ENCODE measurements at regions not wholly inside any gene's neighbourhood (a gene's known extent, or its start where the extent isn't known, plus 50 kb on each side); places are given as distances from the start of the nearest gene placed in this dataset.

DNA sequence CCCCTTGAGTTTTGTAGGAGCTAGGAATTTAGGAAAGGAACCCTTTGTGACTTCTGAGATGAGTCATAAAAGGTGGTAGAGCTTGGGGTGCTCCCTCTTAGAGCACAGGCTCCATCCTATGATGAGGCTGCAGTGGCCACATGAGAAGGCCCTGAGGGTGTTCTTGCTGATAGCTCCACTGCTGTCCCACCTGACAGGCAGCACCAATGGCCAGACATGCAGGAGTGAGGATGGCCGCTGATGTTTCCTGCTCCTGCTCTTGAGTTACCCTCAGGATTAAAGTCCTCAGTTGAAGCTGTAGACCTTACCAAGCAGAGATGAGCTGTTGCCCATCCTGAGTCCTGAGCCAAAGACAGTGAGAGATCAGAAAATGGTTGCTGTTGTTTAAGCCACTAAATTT, 512.1 kb downstream of the CDH26 start:
- Mint-ChIP-seq H3K36me3 (ENCODE audit: low read depth, unreplicated experiment) (no peaks in the 10 kb centered on the region), H3K4me1 (ENCODE audit: low read depth, unreplicated experiment) (no peaks in the 10 kb centered on the region), H3K27ac (ENCODE audit: unreplicated experiment) (no peak overlapping the region), H3K9me3 (ENCODE audit: unreplicated experiment) (no peaks in the 10 kb centered on the region), H3K27me3 (ENCODE audit: low read depth, unreplicated experiment) (peaks cover 13% of the 10 kb centered on the region), H3K4me3 (ENCODE audit: unreplicated experiment) (no peak overlapping the region)
- Histone ChIP-seq H2AFZ (ENCODE audit: low read depth, low read length) (no peak overlapping the region), H4K20me1 (ENCODE audit: insufficient read depth, low read length) (no peaks in the 10 kb centered on the region), H3K4me3 (ENCODE audit: insufficient read depth, low read depth, low read length) (no peak overlapping the region), H3K27me3 (ENCODE audit: insufficient read depth, low read length) (no peaks in the 10 kb centered on the region), H3K4me1 (ENCODE audit: insufficient read depth, low read length) (no peaks in the 10 kb centered on the region), H3K9me3 (ENCODE audit: insufficient read depth, low read depth, low read length) (no peaks in the 10 kb centered on the region), H3K27ac (ENCODE audit: low read depth, low read length) (no peak overlapping the region), H3K79me2 (ENCODE audit: insufficient read depth, low read length) (no peaks in the 10 kb centered on the region), H3K9ac (ENCODE audit: low read length) (no peak overlapping the region), H3K4me2 (ENCODE audit: low read length) (no peak overlapping the region), H3K36me3 (ENCODE audit: insufficient read depth, low read length) (no peaks in the 10 kb centered on the region)
- DNase-seq (ENCODE audit: low read depth) (no peak), FAIRE-seq (no peak)
- TF ChIP-seq EZH2 (IDR thresholded peaks at IDR 0.05; ENCODE audit: insufficient read depth, low read length), result no peak
- TF ChIP-seq, protein P1, sequence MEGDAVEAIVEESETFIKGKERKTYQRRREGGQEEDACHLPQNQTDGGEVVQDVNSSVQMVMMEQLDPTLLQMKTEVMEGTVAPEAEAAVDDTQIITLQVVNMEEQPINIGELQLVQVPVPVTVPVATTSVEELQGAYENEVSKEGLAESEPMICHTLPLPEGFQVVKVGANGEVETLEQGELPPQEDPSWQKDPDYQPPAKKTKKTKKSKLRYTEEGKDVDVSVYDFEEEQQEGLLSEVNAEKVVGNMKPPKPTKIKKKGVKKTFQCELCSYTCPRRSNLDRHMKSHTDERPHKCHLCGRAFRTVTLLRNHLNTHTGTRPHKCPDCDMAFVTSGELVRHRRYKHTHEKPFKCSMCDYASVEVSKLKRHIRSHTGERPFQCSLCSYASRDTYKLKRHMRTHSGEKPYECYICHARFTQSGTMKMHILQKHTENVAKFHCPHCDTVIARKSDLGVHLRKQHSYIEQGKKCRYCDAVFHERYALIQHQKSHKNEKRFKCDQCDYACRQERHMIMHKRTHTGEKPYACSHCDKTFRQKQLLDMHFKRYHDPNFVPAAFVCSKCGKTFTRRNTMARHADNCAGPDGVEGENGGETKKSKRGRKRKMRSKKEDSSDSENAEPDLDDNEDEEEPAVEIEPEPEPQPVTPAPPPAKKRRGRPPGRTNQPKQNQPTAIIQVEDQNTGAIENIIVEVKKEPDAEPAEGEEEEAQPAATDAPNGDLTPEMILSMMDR (IDR thresholded peaks at IDR 0.05; ENCODE audit: insufficient read depth, low read depth, low read length), result no peak

DNA sequence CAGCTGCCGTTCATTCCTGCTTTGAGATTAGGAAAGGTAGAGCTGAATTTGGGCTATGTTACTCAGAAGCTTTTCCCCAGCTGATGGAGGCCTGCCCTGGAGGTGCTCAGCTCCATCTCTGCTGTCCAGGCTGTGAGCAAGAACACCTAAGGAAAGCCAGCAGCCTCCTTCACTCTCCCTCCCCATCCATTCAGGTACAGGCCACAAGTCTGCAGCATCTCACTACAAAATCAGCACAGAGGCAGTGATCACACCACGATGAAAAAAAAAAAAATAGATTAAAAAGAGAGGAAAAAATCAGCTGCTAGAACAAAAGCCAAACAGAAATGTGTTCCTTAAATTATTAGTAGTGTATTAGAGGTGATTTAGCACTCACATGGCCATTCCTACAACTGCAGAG, 515.0 kb downstream of the CDH26 start:
- no peaks in the 10 kb centered on the region for H3K4me1 Mint-ChIP-seq (ENCODE audit: low read depth, unreplicated experiment)
- no peak overlapping the region for H3K4me3 Mint-ChIP-seq (ENCODE audit: unreplicated experiment)
- H2AFZ ChIP-seq (ENCODE audit: low read depth, low read length), result no peak overlapping the region
- H3K36me3 ChIP-seq (ENCODE audit: insufficient read depth, low read length), result no peaks in the 10 kb centered on the region
- H3K9me3 ChIP-seq (ENCODE audit: insufficient read depth, low read depth, low read length), result no peaks in the 10 kb centered on the region
- no peak for DNase-seq (ENCODE audit: low read depth)
- no peak for TF ChIP-seq EZH2 (IDR thresholded peaks at IDR 0.05; ENCODE audit: insufficient read depth, low read length)
- TF ChIP-seq, protein P1 (IDR thresholded peaks at IDR 0.05; ENCODE audit: insufficient read depth, low read depth, low read length), result no peak
- no peaks in the 10 kb centered on the region for H3K4me1 ChIP-seq (ENCODE audit: insufficient read depth, low read length)
- H3K36me3 Mint-ChIP-seq (ENCODE audit: low read depth, unreplicated experiment), result no peaks in the 10 kb centered on the region
- no peak overlapping the region for H3K27ac Mint-ChIP-seq (ENCODE audit: unreplicated experiment)
- H3K27me3 Mint-ChIP-seq (ENCODE audit: low read depth, unreplicated experiment), result peaks cover 11% of the 10 kb centered on the region
- H3K79me2 ChIP-seq (ENCODE audit: insufficient read depth, low read length), result no peaks in the 10 kb centered on the region
- no peaks in the 10 kb centered on the region for H3K9me3 Mint-ChIP-seq (ENCODE audit: unreplicated experiment)
- no peak overlapping the region for H3K9ac ChIP-seq (ENCODE audit: low read length)
- FAIRE-seq, result no peak
- H3K27ac ChIP-seq (ENCODE audit: low read depth, low read length), result no peak overlapping the region
- no peak overlapping the region for H3K4me3 ChIP-seq (ENCODE audit: insufficient read depth, low read depth, low read length)
- H3K4me2 ChIP-seq (ENCODE audit: low read length), result no peak overlapping the region
- no peaks in the 10 kb centered on the region for H3K27me3 ChIP-seq (ENCODE audit: insufficient read depth, low read length)
- H4K20me1 ChIP-seq (ENCODE audit: insufficient read depth, low read length), result no peaks in the 10 kb centered on the region

DNA sequence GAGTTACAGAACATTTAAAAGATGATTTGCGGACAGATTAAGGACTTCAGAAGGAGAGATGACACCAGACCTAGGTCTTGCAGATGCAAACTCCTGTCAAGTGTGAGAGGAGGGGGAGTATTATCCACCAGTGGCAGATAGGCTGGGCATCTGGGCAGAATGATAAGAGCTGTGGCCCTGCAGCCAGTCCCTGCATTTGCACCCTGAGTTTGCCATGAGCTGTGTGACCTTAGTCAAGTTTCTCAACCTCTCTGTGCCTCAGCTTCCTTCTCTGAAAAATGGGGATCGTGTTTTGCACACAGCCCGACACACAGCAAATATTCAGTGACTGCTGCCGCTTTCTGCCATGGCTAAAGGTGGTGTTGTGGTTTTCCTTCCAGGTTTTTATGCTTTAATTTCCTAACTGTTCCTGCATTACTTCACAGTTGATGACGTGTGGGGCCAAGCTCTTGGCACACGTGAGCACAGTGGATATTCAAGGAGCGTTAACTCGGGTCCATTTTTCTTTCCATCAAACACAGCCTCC, 516.2 kb downstream of the CDH26 start:
- TF ChIP-seq EZH2 (IDR thresholded peaks at IDR 0.05; ENCODE audit: insufficient read depth, low read length), result no peak
- TF ChIP-seq, protein P1 (IDR thresholded peaks at IDR 0.05; ENCODE audit: insufficient read depth, low read depth, low read length), result no peak
- no peak for FAIRE-seq

More for the DNA sequence above, 516.2 kb downstream of the CDH26 start:
- no peak overlapping the region for H3K27ac Mint-ChIP-seq (ENCODE audit: unreplicated experiment)
- H3K4me3 Mint-ChIP-seq (ENCODE audit: unreplicated experiment), result no peak overlapping the region
- H3K27me3 Mint-ChIP-seq (ENCODE audit: low read depth, unreplicated experiment), result peaks cover 16% of the 10 kb centered on the region
- no peaks in the 10 kb centered on the region for H3K9me3 Mint-ChIP-seq (ENCODE audit: unreplicated experiment)
- Histone ChIP-seq H3K36me3 (ENCODE audit: insufficient read depth, low read length) (no peaks in the 10 kb centered on the region), H3K9me3 (ENCODE audit: insufficient read depth, low read depth, low read length) (no peaks in the 10 kb centered on the region), H3K79me2 (ENCODE audit: insufficient read depth, low read length) (no peaks in the 10 kb centered on the region), H3K4me3 (ENCODE audit: insufficient read depth, low read depth, low read length) (no peak overlapping the region), H2AFZ (ENCODE audit: low read depth, low read length) (no peak overlapping the region), H3K9ac (ENCODE audit: low read length) (no peak overlapping the region), H3K4me1 (ENCODE audit: insufficient read depth, low read length) (no peaks in the 10 kb centered on the region), H4K20me1 (ENCODE audit: insufficient read depth, low read length) (no peaks in the 10 kb centered on the region), H3K4me2 (ENCODE audit: low read length) (no peak overlapping the region), H3K27me3 (ENCODE audit: insufficient read depth, low read length) (no peaks in the 10 kb centered on the region), H3K27ac (ENCODE audit: low read depth, low read length) (no peak overlapping the region)
- DNase-seq (ENCODE audit: low read depth), result no peak
- H3K4me1 Mint-ChIP-seq (ENCODE audit: low read depth, unreplicated experiment), result no peaks in the 10 kb centered on the region
- no peaks in the 10 kb centered on the region for H3K36me3 Mint-ChIP-seq (ENCODE audit: low read depth, unreplicated experiment)

Measured in astrocyte (in vitro differentiated cells and primary cell).